Right lobe of liver (tissue), 4 donors: ENCODE measurements at regions not wholly inside any gene's neighbourhood (a gene's known extent, or its start where the extent isn't known, plus 50 kb on each side); places are given as distances from the start of the nearest gene placed in this dataset.

Source experiments
- CTCF ChIP-seq, 4 donors: fragments of 200-600 bp in 3 of 4; fragments of 450-650 bp in 1 of 4; IDR thresholded peaks; one replicate each; pipeline versions ENCODE4 v1.5.1 to v1.8.0; 2016 to 2022; ENCODE audit warnings: antibody characterized with exemption in 4 of 4, mild to moderate bottlenecking in 2 of 4
- POLR2A ChIP-seq: fragments of 450-650 bp; IDR thresholded peaks from one replicate; pipeline ENCODE4 v1.6.1; 2017; ENCODE audit warnings: antibody characterized with exemption, mild to moderate bottlenecking
- donor health status: DM: no; HTN: no; CAD: no.
- donor health status: DM: no; HTN: no; CAD: no.
- donor health status: DM: no; HTN: yes; CAD: no.

GRCh38 chr5:19408149-19408548 lies 579.9 kb downstream of the CDH18 start:
- no peak for TF ChIP-seq CTCF (IDR thresholded peaks at IDR 0.05)
- no peak for TF ChIP-seq POLR2A
